ENCODE measurements at regions not wholly inside any gene's neighbourhood (a gene's known extent, or its start where the extent isn't known, plus 50 kb on each side); places are given as distances from the start of the nearest gene placed in this dataset.

- intact Hi-C loops (cut with micrococcal nuclease; ENCODE audit: unreplicated experiment): no loop called here
- TF ChIP-seq EZH2 (IDR thresholded peaks at IDR 0.05; ENCODE audit: low read depth): no peak
- TF ChIP-seq, protein P1, sequence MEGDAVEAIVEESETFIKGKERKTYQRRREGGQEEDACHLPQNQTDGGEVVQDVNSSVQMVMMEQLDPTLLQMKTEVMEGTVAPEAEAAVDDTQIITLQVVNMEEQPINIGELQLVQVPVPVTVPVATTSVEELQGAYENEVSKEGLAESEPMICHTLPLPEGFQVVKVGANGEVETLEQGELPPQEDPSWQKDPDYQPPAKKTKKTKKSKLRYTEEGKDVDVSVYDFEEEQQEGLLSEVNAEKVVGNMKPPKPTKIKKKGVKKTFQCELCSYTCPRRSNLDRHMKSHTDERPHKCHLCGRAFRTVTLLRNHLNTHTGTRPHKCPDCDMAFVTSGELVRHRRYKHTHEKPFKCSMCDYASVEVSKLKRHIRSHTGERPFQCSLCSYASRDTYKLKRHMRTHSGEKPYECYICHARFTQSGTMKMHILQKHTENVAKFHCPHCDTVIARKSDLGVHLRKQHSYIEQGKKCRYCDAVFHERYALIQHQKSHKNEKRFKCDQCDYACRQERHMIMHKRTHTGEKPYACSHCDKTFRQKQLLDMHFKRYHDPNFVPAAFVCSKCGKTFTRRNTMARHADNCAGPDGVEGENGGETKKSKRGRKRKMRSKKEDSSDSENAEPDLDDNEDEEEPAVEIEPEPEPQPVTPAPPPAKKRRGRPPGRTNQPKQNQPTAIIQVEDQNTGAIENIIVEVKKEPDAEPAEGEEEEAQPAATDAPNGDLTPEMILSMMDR (conservative IDR thresholded peaks at IDR 0.05): no peak
- Histone ChIP-seq H3K36me3 (ENCODE audit: low read depth) (no peaks in the 10 kb centered on the region), H3K4me3 (no peak overlapping the region), H3K27ac (no peak overlapping the region), H3K4me1 (replicated peaks; ENCODE audit: insufficient read depth) (no peaks in the 10 kb centered on the region), H3F3A (ENCODE audit: insufficient read depth, low read depth) (no peaks in the 10 kb centered on the region), H3K27me3 (ENCODE audit: insufficient read depth, low read depth) (no peaks in the 10 kb centered on the region), H2AFZ (no peak overlapping the region), H3K9me3 (ENCODE audit: insufficient read depth, low read depth) (no peaks in the 10 kb centered on the region), H4K20me1 (ENCODE audit: insufficient read depth) (no peaks in the 10 kb centered on the region), H3K79me2 (ENCODE audit: low read depth) (no peaks in the 10 kb centered on the region), H3K9me2 (ENCODE audit: insufficient read depth) (no peaks in the 10 kb centered on the region), H3K4me2 (no peak overlapping the region)
- ChIA-PET POLR2A (ENCODE audit: unreplicated experiment) (no interaction called here), CTCF (no interaction called here)
- no TSS peak for BruUV-seq (replicated peaks)
- DNase-seq: no peak
These were observed 452.2 kb downstream of the TUSC7 start for GRCh38 chr3:117161816-117162215.

DNA sequence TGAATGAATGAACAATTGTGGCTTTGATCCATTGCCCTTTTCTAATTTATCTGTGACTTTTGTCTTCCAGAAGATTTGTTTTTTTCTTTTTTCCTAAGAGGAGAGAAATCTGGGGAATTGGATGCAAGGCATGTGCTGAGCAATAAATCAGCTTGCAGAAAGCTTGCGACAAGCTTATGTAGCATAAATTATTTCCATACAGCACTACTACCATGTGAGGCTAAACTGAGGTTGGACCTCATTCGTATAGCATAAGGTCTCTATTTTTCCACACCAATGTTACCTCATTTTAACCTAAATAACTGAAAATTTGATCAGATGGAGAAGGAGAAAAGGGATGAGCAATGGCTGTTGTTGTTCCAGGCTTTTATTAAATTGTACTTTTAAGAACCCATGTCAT is 455.6 kb downstream of the TUSC7 start:
- Histone ChIP-seq H2AFZ (no peak overlapping the region), H3F3A (ENCODE audit: insufficient read depth, low read depth) (no peaks in the 10 kb centered on the region), H3K36me3 (ENCODE audit: low read depth) (no peaks in the 10 kb centered on the region), H3K9me2 (ENCODE audit: insufficient read depth) (no peaks in the 10 kb centered on the region), H3K9me3 (ENCODE audit: insufficient read depth, low read depth) (no peaks in the 10 kb centered on the region; the same call in 1 of the 2 replicates), H3K79me2 (ENCODE audit: low read depth) (no peaks in the 10 kb centered on the region), H3K4me1 (replicated peaks; ENCODE audit: insufficient read depth) (no peaks in the 10 kb centered on the region), H4K20me1 (ENCODE audit: insufficient read depth) (no peaks in the 10 kb centered on the region), H3K4me2 (no peak overlapping the region), H3K27me3 (ENCODE audit: insufficient read depth, low read depth) (no peaks in the 10 kb centered on the region), H3K4me3 (no peak overlapping the region), H3K27ac (no peak overlapping the region)
- TF ChIP-seq, protein P1 (conservative IDR thresholded peaks at IDR 0.05): no peak
- no peak for TF ChIP-seq EZH2 (IDR thresholded peaks at IDR 0.05; ENCODE audit: low read depth)
- CTCF ChIA-PET: no interaction called here
- intact Hi-C loops (cut with micrococcal nuclease; ENCODE audit: unreplicated experiment): no loop called here
- BruUV-seq (replicated peaks): no TSS peak
- DNase-seq: no peak
- POLR2A ChIA-PET (ENCODE audit: unreplicated experiment): no interaction called here

DNA sequence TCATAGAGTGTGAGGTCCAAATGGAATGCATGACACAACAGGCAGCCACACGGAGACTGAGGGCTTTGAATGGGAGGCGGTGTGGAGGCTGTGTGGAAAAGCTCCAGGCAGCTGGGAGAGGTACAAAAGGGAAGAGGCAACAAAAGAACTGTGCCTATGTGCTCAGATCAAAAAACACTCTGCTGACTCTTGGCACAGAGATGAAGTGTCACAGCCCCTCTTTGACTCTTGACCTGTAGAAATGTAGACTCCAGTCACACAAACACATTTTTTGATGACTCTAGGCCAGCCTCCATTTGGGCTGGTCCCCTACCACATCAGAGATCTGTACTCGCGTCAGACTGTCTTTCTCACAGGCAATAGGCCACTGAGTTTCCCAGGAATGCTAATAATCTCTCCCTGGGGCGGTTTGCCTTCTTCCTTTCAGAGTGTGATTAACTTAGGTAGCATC is 456.0 kb downstream of the TUSC7 start:
- POLR2A ChIA-PET (ENCODE audit: unreplicated experiment): no interaction called here
- Histone ChIP-seq H3F3A (ENCODE audit: insufficient read depth, low read depth) (no peaks in the 10 kb centered on the region), H3K9me3 (ENCODE audit: insufficient read depth, low read depth) (no peaks in the 10 kb centered on the region; the same call in 1 of the 2 replicates), H3K4me2 (no peak overlapping the region), H3K27ac (no peak overlapping the region), H3K36me3 (ENCODE audit: low read depth) (no peaks in the 10 kb centered on the region), H3K27me3 (ENCODE audit: insufficient read depth, low read depth) (no peaks in the 10 kb centered on the region), H4K20me1 (ENCODE audit: insufficient read depth) (no peaks in the 10 kb centered on the region), H3K9me2 (ENCODE audit: insufficient read depth) (no peaks in the 10 kb centered on the region), H3K4me1 (replicated peaks; ENCODE audit: insufficient read depth) (no peaks in the 10 kb centered on the region), H3K79me2 (ENCODE audit: low read depth) (no peaks in the 10 kb centered on the region), H2AFZ (no peak overlapping the region), H3K4me3 (no peak overlapping the region)
- no TSS peak for BruUV-seq (replicated peaks)
- no peak for TF ChIP-seq EZH2 (IDR thresholded peaks at IDR 0.05; ENCODE audit: low read depth)
- TF ChIP-seq, protein P1 (conservative IDR thresholded peaks at IDR 0.05): no peak
- CTCF ChIA-PET: no interaction called here
- intact Hi-C loops (cut with micrococcal nuclease; ENCODE audit: unreplicated experiment): no loop called here
- no peak for DNase-seq

All from PC-9 (cell line).